Epithelial cell of esophagus (primary cell): ENCODE measurements at regions not wholly inside any gene's neighbourhood (a gene's known extent, or its start where the extent isn't known, plus 50 kb on each side); places are given as distances from the start of the nearest gene placed in this dataset.
"Not testable (repeated sequence)": the region's sequence is repeated elsewhere in the genome, so short reads cannot be mapped to it uniquely, and the experiment has no call there.

Source experiments
- DNase-seq: peaks from one replicate; pipeline ENCODE4 v3.0.0; 2010; ENCODE audit warnings: low read depth
- H3K4me3 ChIP-seq: 2 replicates; pipeline ENCODE4 v1.5.1; 2011; ENCODE audit warnings: mild to moderate bottlenecking, low read length, control low read depth

GRCh38 chr16:88232401-88233258 lies 150.1 kb upstream of the ZNF469 start:
- DNase-seq, H3K4me3 ChIP-seq: not testable (repeated sequence)

- DNase-seq, H3K4me3 ChIP-seq: not testable (repeated sequence)
Observed at GRCh38 chr16:88233621-88234420, 148.9 kb upstream of the ZNF469 start.

DNA sequence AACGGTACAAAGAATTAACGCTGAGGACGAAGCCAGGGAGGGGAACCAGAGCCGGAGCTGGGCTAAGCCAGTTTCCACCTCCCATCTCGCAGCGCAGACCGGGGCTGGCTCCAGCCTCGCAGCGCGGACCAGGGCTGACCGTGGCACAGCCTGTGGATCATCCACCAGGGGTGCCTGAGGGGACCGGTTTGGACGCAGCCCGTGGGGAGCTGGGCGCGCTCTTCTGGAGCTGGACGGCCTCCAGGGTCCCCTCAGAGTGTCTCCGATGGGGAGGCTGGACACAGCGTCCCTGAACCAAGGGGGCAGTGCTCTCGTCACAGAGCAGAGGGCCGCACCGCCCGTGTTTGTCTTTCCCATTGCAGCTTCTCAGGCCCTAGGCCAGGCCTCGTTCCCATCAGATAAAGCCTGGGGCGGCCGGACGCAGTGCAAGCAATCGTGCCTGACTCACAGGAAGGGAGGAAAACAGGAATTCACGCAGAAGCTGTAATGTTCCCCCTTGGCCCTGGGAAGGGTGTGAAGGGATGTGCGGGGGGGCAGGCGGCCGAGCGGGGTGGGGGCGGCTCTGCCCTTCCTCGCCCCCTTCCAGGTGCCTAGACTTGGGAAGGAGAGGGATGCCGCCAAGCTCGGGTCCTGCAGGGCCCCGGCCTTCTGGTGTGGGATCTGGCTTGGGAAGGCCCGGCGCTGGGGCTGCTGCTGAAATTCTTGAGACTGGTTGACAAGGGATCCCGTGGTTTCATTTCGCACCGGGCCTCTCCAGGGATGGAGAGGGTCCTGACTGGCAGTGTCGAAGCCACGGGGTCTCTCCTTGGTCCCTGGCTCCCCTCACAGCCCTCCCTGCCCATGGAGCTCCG lies 148.1 kb upstream of the ZNF469 start:
- DNase-seq = not testable (repeated sequence)

GRCh38 chr16:88235691-88236090 lies 147.1 kb upstream of the ZNF469 start:
- DNase-seq = not testable (repeated sequence)

More for the DNA sequence above, 148.1 kb upstream of the ZNF469 start:
- not testable (repeated sequence) for H3K4me3 ChIP-seq

DNA sequence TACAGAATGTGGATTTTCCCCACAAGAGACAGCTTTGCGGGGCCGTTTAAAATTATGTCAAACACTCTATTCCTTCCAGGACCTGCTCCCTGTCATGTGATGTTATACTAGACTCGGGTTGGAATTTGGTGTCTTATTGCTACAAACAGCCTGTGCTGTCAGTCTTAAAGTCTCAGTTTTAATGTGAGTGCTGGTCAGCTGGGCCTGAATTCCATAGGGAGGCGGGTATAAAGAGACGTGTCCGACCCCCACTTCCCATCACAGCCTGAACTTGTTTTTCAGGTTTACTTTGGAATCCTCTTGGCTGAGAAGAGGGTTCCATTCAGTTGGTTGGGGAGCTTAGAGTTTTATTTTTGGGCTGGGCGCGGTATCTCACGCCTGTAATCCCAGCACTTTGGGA lies 146.5 kb upstream of the ZNF469 start:
- not testable (repeated sequence) for H3K4me3 ChIP-seq, DNase-seq

More at GRCh38 chr16:88235691-88236090, 147.1 kb upstream of the ZNF469 start:
- not testable (repeated sequence) for H3K4me3 ChIP-seq

DNA sequence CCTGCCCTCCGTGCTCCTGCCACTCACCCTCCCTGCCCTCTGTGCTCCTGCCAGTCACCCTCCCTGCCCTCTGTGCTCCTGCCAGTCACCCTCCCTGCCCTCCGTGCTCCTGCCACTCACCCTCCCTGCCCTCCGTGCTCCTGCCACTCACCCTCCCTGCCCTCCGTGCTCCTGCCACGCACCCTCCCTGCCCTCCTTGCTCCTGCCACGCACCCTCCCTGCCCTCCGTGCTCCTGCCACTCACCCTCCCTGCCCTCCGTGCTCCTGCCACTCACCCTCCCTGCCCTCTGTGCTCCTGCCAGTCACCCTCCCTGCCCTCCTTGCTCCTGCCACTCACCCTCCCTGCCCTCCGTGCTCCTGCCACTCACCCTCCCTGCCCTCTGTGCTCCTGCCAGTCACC lies 145.4 kb upstream of the ZNF469 start:
- H3K4me3 ChIP-seq, DNase-seq: not testable (repeated sequence)

DNA sequence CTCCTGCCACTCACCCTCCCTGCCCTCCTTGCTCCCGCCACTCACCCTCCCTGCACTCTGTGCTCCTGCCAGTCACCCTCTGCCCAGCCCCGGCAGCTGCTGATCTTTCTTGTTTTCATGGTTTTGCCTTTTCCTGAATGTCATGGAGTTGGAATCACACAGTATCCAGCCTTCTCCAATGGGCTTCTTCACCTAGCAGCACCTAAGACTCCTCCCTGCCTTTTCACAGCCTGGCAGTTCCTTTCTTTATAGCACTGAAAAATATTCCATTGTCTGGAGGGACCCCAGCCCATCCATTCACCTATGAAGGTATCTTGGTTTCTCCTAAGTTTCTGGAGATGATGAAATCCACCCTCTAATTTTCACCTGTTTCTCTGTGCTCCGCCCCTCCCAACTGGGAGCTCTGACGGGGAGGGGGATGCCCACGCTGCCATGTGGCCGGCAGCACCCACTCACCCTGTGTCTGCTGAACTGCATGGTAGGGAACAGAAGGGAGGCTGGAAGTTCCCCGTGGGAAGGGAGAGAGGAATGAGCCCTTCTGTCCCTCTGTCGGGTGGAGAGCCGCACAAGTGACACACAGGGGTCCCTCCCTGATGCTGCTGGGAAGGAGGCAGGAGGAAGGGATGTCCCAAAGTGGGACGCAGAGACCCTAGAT lies 144.9 kb upstream of the ZNF469 start:
- not testable (repeated sequence) for DNase-seq, H3K4me3 ChIP-seq

GRCh38 chr16:88238732-88239274 lies 144.0 kb upstream of the ZNF469 start:
- DNase-seq = peak; percentile 78
- not testable (repeated sequence) for H3K4me3 ChIP-seq

DNA sequence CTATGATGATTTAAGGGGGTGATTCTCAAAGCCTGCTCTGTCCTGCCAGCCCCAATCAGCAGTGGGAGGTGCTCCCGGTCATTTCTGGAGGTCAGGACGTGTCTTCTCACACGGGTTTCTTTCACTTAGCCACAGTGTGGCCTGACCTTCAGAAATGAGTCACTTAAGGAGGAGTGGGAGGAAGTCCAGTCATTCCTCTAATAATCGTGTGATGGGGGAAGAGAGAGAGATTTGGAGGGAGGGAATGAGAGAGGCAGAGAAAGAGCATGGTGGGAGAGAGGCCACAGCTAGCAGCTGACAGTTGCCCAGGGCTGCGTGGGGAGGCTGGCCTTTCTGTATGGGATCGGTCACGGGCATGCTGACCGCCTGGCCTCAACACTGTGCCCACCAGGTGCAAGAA lies 142.6 kb upstream of the ZNF469 start:
- DNase-seq, H3K4me3 ChIP-seq: not testable (repeated sequence)

DNA sequence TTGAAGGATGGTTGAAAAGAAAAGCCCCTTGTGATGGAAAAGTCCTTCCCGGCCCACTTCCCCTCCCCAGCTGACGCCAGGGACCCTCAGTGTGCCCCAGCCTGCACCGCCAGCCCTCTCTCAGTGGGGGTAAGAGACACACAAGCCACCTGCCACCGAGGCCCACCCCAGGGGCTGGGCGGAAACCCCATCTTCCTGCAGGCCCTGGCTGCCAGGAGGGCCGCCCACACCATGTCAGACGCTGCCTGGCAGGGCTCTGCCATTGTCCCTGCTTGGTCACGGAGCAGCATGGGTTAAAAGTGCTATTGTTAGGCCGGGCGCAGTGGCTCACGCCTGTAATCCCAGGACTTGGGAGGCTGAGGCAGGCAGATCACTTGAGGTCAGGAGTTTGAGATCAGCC lies 142.0 kb upstream of the ZNF469 start:
- not testable (repeated sequence) for H3K4me3 ChIP-seq, DNase-seq

- H3K4me3 ChIP-seq, DNase-seq: not testable (repeated sequence)
Observed at GRCh38 chr16:88241404-88242311, 141.1 kb upstream of the ZNF469 start.

- not testable (repeated sequence) for H3K4me3 ChIP-seq
- peak; percentile 38 for DNase-seq
Observed at GRCh38 chr16:88242312-88243295, 140.2 kb upstream of the ZNF469 start.

- not testable (repeated sequence) for H3K4me3 ChIP-seq
Observed at GRCh38 chr16:88243921-88244320, 138.8 kb upstream of the ZNF469 start.

DNA sequence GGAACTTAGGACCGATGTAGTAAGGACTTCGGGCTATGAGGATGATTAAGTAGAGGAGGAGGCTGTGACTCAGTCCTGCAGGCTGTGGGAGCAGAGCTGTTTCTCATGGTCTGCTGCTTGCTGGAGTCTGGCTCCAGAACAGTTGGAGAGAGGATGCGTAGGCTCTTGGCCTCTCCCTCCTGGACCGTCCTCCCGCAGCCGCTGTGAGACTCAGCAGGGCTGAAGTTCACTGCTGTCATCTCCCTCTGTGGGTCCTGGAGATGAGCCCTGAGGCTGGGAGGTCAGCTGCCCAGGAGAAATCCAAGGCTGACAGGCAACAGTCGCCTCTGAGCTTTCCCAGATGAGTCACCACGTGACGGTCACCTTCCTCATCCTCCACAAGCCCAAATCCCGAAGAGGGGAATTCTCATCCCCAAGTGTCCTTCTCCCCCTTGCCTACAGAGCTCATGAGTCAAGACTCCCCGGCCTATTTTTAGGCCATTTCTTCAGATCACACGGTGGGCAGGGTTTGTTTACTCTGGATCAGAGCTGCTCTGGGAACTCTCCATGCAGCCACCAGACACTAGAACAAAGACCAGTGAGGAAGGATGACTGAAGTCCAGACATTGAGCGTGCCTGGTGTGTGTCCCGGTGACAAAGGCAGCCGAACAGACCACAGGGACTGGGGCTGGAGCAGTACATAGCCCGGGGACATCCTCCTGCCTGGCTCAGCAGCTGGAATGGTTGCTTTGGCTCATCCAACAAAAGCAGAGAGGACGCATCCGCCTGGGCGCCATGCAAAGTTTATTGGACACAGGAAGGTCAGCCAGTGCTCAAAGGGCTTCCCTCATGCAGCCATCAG lies 137.3 kb upstream of the ZNF469 start:
- DNase-seq = peak; percentile 51
- H3K4me3 ChIP-seq = not testable (repeated sequence)

More at GRCh38 chr16:88243921-88244320, 138.8 kb upstream of the ZNF469 start:
- DNase-seq = not testable (repeated sequence)

- not testable (repeated sequence) for H3K4me3 ChIP-seq
Observed at GRCh38 chr16:88246955-88247582, 135.7 kb upstream of the ZNF469 start.

More at GRCh38 chr16:88246955-88247582, 135.7 kb upstream of the ZNF469 start:
- DNase-seq = not testable (repeated sequence)
